RWPE1 (cell line): ENCODE measurements at regions not wholly inside any gene's neighbourhood (a gene's known extent, or its start where the extent isn't known, plus 50 kb on each side); places are given as distances from the start of the nearest gene placed in this dataset.
"Not testable (repeated sequence)": the region's sequence is repeated elsewhere in the genome, so short reads cannot be mapped to it uniquely, and the experiment has no call there.

Experiments
- CTCF ChIA-PET: fragments of 350-600 bp; sonication (Branson Sonifier 250); formaldehyde crosslinking; extraction: SDS; loops from one replicate; lab custom pipeline; 2021; lab: Yijun Ruan, JAX
- POLR2A ChIA-PET: fragments of 400-600 bp; formaldehyde crosslinking; extraction: SDS; loops from one replicate; lab custom pipeline; 2020; ENCODE audit warnings: antibody characterized with exemption; ENCODE audit not compliant: low non-redundant PET; lab: Yijun Ruan, JAX
- DNase-seq: peaks from one replicate; pipeline ENCODE4 v3.0.0; 2012; ENCODE audit warnings: low spot score
- H3K27ac ChIP-seq: fragments of 450-650 bp; 2 replicates; pipeline ENCODE4 v1.5.1; 2017
- TF ChIP-seq, protein P1 (sequence below): fragments of 450-650 bp; conservative IDR thresholded peaks from 2 replicates; pipeline ENCODE4 v1.5.1; 2017; ENCODE audit warnings: low read depth, mild to moderate bottlenecking

DNA sequence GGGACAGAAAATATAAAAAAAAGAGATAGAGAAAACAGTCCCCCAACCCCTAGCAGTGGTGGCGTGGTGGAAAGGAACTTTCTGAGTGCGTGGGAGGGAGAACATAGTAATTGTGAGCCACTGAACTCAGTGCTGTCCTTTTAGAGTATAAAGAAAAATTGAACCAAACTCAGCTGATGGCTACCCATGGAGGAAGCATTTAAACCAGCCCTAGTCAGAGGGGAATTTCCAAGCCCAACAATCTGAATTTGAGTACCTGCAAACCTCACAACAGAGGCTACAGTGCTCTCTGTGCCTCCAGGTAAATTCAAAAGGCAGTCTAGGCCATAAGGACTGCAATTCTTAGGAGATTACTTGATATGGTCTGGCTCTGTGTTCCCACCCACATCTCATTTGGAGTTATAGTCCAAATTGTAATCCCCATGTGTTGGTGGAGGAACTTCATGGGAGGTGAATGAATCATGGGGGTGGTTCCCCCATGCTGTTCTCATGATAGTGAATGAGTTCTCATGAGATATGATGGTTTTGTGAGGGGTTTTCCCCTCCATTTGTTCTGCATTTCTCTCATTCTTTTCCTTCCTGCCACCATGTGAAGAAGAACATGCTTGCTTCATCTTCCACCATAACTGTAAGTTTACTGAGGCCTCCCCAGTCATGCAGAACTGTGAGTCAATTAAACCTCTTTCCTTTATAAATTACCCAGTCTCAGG lies 687.8 kb downstream of the FAM181B start:
- H3K27ac ChIP-seq, result no peak overlapping the region
- TF ChIP-seq, protein P1, sequence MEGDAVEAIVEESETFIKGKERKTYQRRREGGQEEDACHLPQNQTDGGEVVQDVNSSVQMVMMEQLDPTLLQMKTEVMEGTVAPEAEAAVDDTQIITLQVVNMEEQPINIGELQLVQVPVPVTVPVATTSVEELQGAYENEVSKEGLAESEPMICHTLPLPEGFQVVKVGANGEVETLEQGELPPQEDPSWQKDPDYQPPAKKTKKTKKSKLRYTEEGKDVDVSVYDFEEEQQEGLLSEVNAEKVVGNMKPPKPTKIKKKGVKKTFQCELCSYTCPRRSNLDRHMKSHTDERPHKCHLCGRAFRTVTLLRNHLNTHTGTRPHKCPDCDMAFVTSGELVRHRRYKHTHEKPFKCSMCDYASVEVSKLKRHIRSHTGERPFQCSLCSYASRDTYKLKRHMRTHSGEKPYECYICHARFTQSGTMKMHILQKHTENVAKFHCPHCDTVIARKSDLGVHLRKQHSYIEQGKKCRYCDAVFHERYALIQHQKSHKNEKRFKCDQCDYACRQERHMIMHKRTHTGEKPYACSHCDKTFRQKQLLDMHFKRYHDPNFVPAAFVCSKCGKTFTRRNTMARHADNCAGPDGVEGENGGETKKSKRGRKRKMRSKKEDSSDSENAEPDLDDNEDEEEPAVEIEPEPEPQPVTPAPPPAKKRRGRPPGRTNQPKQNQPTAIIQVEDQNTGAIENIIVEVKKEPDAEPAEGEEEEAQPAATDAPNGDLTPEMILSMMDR, result no peak
- ChIA-PET CTCF (no interaction called here), POLR2A (no interaction called here)
- DNase-seq, result no peak

DNA sequence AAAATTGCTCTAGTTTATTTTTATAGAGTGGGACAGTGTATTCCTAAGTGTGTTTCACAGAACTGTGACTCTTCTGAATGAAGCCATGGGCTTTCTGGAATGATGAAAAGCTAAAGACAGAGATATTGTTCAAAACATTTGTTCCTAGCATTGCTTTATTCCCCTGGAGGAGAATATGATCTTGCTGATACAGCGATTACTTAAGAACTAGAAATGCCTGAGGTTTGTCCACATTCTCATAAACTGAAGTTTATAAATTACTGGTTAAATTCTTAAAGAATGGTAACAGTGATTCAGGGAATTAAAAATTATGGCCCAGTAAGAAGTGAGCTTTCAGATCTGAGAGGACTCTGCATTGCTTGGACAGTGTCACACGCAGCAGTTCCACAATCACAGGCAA lies 690.3 kb downstream of the FAM181B start:
- ChIA-PET CTCF (no interaction called here), POLR2A (no interaction called here)
- TF ChIP-seq, protein P1, result no peak
- no peak overlapping the region for H3K27ac ChIP-seq
- no peak for DNase-seq

DNA sequence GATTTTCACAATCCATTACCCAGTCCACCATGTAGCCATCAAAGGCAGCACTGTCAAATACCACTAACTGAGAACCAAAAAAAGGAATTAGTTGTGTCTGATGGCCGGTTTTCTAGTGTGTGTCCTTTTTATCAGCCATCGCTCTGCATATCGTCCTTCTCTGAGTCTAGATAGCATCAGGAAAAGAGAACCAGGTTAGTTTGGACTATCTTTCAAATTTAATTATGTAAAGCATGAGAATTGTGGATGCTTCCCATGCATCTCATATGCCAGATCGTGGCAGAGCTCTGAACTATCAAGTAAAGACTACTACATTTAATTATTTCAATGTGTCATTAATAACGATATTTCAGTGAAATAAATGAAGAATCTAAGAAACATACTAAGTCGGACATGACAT lies 691.9 kb downstream of the FAM181B start:
- DNase-seq, result no peak
- no peak overlapping the region for H3K27ac ChIP-seq
- TF ChIP-seq, protein P1, result no peak
- ChIA-PET CTCF (no interaction called here), POLR2A (no interaction called here)

DNA sequence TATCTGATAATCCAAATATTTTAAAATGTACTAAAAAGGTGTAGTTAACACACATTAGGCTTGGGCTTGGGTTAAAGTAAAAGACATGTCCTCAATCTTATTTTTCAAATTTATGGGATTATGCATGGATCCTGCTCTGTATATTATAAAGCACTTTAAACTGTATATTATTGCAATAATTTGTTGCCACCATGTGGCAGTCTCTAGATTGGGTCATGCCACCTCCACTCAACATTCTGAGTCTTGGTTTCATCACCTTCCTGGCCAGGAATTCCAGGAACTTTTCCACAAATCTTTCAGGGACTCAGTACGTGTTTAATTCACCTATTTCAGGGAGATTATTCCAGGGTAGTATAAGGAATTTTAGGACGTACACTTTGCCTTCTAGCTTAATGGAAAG lies 695.5 kb downstream of the FAM181B start:
- POLR2A ChIA-PET, result no interaction called here
- CTCF ChIA-PET, result interaction anchor here (0.6 kb wide), 1 partner anchor 361 kb away, joined by 5 read pairs; no protein-coding TSS in a partner anchor
- DNase-seq, result no peak
- H3K27ac ChIP-seq, result no peak overlapping the region
- TF ChIP-seq, protein P1, result no peak

DNA sequence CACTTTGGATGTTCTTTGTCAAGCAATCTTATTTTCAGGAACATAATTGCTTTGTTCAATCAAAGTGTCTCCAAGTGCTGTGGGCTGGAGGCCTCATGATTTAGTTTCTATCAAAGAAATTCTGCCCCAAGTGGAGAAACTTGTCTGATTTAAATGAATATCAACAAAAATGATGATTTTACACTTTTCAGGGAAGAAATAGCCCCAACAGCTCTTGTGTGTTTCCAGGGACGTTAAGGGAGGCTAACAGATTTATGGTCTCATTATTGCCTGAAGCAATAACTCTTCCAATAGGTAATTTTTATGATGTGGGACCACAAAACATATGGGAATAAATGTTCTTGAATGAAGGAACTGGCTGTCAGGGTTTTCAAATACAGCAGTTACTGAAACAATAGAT lies 699.1 kb downstream of the FAM181B start:
- TF ChIP-seq, protein P1, result no peak

DNA sequence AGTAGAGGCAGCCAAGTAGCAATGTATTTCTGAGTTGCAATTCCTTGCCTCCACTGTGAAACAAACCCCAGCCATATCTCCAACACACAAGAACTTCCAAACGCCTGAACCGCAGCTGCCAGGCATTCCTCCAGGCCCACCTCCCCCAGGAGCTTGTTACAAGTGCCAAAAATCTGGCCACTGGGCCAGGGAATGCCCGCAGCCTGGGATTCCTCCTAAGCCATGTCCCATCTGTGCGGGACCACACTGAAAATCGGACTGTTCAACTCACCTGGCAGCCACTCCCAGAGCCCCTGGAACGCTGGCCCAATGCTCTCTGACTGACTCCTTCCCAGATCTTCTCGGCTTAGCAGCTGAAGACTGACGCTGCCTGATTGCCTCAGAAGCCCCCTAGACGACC lies 706.3 kb downstream of the FAM181B start:
- CTCF ChIA-PET, H3K27ac ChIP-seq, DNase-seq, POLR2A ChIA-PET: not testable (repeated sequence)

More for the DNA sequence above, 699.1 kb downstream of the FAM181B start:
- POLR2A ChIA-PET, result no interaction called here
- DNase-seq, result no peak
- CTCF ChIA-PET, result no interaction called here
- no peak overlapping the region for H3K27ac ChIP-seq

DNA sequence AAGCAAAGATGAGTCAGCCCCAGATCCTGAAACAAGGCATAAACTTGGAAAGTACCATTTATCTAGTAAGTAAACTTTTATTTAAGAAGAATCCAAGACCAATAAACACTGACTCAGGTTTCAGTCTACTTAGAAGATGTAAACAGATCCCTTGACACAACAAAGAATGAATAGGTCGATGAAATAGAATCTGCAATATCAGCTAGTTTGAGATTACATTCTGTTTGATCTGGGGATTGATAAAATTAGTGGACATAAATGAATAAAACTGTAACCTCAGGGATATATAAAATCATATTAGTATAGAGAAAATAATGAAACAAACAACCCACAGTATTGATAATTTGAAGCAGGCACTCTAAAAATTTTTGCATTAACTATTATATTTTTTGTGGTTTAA lies 708.9 kb downstream of the FAM181B start:
- CTCF ChIA-PET, result no interaction called here

More for the DNA sequence above, 708.9 kb downstream of the FAM181B start:
- TF ChIP-seq, protein P1, result no peak
- POLR2A ChIA-PET, result no interaction called here
- DNase-seq, result no peak
- H3K27ac ChIP-seq, result no peak overlapping the region
